D341Med (cell line): ENCODE measurements at regions not wholly inside any gene's neighbourhood (a gene's known extent, or its start where the extent isn't known, plus 50 kb on each side); places are given as distances from the start of the nearest gene placed in this dataset.
"Not testable (repeated sequence)": the region's sequence is repeated elsewhere in the genome, so short reads cannot be mapped to it uniquely, and the experiment has no call there.

Experiments
- DNase-seq: peaks from one replicate; pipeline ENCODE4 v3.0.0; 2012; ENCODE audit warnings: low spot score

DNA sequence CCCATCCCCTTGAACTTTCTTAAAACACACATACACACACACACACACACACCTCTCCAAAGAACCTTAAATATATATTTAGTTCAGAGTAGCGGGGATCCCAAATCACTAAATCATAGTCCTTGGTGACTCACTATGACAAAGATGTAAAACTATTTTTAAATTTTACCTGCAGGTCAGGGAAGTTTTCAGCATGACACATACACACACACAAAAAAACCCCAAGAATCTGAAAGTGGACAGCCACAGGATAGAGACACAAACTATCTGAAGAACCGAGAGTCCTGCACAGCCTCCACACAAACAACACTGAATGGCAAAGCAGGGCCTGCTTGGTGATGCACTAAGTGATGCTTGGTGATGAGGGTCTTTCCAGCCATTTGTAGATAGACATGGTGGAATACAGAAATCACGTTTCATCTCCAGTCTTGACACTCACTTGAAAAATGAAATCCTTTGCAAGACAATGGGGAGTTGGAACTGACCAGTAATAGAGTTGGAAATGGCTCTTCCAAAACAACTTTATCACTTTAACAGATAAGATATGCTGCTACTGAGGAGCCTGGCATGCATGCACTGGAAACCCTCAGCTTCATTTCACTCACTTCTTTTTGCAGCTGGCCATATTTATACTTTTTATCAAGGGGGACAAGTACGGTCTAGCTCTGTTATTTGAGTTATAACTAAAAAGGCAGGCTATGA lies 307.3 kb downstream of the RAPGEF2 start:
- no peak for DNase-seq

DNA sequence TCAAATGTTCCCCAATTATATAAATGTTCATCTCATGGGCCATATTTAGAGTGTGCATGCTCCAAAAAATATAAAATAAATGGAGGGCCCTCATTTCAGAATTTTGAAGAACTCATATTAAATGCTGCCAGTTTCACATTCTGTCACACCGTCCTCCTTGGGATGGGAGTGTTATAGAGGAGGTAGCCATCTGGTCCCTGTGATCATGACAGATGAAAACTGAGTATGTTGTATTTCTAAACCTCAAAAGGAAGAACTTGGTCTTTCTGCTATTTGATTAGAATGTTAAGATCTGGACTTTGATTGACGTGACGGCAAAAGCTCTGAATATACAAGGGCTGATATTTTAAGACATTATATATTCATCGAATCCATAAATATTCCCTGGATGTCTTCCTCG lies 308.0 kb downstream of the RAPGEF2 start:
- DNase-seq: no peak

DNA sequence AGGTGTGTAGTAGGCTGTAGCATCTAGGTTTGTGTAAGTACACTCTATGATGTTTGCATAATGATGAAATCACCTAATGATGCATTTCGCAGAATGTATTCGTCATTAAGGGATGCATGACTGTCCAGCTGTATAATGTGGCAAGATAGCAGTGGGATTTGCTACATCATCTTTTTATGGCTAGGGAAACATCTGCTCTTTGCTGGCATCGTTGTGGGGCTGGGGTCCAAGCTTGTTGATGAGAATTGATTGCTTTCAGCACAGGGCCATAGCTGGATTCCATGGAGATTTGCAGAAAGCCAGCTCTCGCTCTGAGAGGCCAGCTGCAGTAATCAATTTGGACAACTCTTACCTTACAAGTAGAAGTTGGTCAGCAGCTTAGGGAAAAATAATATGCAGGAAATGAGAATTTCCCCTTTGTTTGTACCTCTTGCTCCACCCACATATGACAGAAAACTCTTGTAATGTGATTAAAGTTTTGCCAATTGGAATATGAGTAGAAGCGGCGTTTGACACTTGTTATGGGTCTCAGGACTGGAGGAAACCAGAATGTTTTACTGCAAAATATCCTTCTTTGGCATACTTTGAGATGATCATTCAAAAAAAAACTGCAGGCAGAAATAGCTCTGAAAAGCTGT lies 310.5 kb downstream of the RAPGEF2 start:
- no peak for DNase-seq

- no peak for DNase-seq
Observed at GRCh38 chr4:159414305-159414704, 311.4 kb downstream of the RAPGEF2 start.

DNA sequence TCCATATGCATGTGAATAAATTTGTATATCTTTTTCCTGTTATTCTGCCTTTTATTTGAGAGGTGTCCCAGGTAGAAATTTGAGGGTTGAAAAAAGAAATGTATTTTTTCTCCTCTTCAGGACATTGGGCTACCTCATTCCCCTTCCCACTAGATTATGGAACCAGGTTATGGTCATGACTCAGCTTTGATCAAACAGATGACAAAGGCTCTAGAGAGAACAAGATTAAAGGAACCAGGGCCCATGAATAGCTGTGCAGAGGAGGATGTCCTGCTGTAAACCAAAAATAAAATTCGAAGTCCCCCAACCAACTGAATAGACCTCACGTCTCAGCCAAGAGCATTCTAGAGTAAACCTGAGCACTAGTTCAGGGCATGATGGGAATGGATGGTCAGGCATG lies 313.2 kb downstream of the RAPGEF2 start:
- no peak for DNase-seq

- DNase-seq: no peak
Observed at GRCh38 chr4:159416996-159417395, 314.1 kb downstream of the RAPGEF2 start.

- no peak for DNase-seq
Observed at GRCh38 chr4:159420162-159421057, 317.5 kb downstream of the RAPGEF2 start.

- not testable (repeated sequence) for DNase-seq
Observed at GRCh38 chr4:159421058-159421419, 318.2 kb downstream of the RAPGEF2 start.

GRCh38 chr4:159422019-159422418 lies 319.1 kb downstream of the RAPGEF2 start:
- no peak for DNase-seq

GRCh38 chr4:159422626-159423025 lies 319.7 kb downstream of the RAPGEF2 start:
- no peak for DNase-seq

DNA sequence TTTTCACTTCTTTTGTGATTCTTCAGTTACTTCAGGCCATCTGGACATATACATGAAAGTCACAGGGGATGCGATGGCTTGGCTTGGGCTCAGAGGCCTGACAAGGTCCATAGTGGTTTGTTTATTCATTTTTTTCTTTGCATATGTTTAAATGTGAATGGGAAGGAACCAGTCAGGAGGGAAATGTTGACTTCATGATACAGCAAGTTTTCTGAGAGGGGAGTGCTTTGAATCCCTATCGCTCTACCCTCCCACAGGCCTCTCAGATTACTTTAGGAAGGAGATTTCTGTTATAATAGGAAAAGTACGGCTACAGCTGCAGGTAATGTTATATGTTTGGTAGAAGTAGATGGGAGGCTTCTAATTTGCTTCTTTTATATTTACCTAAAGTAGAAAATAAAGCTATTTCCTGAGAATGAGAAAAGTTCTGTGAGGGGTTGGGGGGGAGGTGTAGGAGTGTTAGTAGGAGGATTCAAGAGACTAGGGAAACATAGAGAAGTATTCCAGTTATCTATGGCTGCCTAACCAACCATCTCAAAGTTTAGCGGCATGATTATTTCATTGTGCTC lies 322.9 kb downstream of the RAPGEF2 start:
- DNase-seq: no peak

DNA sequence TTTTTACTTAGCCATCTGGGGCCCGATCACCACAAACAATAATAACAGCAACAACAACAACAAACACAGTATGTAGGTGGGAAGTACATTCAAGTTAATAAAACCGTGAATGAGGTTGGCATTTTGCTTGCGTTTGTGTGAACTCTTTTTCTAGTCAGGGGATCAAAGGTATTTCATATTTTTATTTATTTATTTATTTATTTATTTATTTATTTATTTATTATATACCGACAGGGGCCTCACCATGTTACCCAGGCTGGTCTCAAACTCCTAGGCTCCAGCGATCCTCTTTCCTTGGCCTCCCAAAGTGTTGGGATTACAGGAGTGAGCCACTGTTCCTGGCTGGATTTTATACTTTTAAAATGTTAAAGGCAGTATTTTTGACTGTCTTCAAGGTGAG lies 325.4 kb downstream of the RAPGEF2 start:
- DNase-seq: no peak

DNA sequence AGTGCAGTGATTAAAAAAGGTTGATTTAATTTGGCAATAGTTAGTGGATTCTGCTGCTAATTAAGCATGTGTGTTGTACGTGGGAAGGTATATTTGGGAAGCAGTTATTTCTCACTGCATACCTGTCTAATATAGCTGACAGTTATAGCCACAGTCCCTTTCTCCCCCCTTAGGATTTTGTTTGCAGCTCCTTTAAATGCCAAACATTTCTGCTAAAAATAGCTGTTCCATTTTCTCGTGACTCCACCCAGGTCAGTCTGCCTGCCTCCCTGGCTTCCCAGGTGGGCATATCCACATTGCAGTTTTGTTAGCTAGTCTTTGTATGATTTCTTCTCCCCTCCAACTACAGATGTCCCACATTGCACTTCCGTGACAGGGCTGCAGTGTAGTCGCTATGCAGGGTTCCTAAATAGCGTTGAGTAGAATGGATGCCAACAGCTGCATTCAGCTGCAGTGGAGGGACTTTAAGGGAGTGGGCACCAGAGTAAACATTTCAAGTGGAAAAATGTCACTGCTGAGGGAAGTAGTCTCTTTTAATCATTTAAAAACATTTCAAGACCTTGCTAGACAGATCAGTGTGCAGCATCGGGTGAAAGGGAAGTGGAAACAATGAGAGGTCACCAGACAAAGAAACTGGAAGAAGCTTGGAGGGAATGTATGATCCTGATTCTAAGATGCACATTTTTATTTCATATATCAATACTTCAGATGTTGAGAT lies 326.3 kb downstream of the RAPGEF2 start:
- DNase-seq: no peak

DNA sequence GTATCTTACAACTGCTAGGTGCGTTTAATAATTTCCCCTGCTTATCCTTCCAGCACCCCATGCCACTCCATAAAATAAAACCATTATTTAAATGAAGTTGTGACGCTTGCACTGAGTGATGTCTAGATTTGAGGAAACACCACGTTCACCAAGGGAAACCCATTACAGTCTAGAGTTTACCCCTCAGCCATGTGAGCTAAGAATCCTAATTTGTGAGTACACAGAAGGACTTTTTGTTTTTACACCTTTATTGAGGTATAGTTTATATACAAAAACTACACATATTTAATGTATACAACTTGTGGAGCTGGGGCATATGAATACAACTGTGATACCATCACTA lies 326.8 kb downstream of the RAPGEF2 start:
- no peak for DNase-seq

DNA sequence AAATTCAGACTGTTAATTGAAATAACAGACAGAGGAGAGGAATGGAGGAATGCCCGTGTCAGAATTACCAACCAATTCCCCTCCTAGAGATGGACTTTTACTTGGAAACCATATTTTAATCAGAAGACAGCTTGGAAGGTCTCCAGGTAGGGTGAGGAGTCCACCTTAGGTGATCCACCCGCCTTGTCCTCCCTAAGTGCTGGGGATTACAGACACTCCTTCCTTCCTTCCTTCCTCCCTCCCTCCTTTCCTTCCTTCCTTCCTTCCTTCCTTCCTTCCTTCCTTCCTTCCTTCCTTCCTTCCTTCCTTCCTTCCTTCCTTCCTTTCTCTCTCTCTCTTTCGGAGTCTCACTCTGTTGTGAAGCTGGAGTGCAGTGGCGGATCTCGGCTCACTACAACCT lies 328.0 kb downstream of the RAPGEF2 start:
- no peak for DNase-seq

GRCh38 chr4:159432436-159432835 lies 329.6 kb downstream of the RAPGEF2 start:
- DNase-seq: no peak

GRCh38 chr4:159433337-159433736 lies 330.5 kb downstream of the RAPGEF2 start:
- no peak for DNase-seq

- DNase-seq: no peak
Observed at GRCh38 chr4:159434114-159434870, 331.4 kb downstream of the RAPGEF2 start.

DNA sequence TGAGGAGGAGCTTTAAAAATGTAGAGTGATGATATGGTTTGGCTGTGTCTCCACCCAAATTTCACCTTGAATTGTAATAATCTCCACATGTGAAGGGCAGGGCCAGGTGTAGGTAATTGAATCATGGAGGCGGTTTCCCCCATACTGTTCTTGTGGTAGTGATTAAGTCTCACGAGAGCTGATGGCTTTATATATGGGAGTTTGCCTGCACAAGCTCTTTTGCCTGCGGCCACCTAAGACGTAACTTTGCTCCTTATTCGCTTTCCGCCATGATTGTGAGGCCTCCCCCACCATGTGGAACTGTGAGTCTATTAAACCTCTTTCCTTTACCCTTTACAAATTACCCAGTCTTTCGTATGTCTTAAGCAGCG lies 332.0 kb downstream of the RAPGEF2 start:
- DNase-seq: no peak

DNA sequence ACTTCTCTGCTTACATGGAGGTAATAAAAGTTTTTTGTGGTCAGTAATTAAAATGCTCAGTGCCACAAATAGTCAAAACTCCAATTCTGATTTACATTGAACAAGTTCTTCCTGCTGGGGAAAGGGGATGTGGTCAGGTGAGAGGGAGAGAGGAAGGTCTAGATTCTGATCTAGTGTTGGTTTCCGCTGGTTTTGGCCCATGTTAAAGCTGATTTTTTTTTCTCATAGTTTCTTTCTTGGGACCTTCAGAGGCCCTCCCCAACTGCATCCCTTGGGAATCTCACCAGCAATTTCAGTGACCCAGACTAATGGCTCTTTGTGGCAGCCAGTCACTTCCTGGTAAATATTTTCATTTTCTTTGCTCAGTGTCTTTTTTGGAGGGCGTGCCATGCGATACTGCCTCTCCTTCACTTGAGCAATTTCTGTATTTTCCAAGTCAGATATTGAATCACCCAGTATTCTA lies 332.7 kb downstream of the RAPGEF2 start:
- no peak for DNase-seq

DNA sequence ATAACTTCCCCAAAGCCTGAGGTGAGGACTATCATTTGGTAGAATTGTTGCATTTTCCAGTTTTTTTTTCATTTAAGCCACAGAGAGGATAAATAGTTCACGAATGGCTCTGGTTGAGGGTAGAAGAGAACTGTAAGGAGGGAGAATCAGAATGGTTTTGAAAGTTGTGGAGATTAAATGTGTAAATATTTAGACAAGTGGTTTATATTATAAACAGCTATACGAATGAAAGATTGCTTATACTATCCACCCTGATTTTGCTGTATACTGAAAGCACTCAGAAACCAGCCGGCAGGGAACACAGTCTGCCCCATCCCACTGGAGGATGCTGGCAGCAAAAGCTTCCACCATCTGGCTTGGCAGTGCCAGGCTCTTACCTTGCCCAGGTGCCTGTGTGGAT lies 341.1 kb downstream of the RAPGEF2 start:
- DNase-seq: no peak
